K562 (cell line): ENCODE measurements at regions not wholly inside any gene's neighbourhood (a gene's known extent, or its start where the extent isn't known, plus 50 kb on each side); places are given as distances from the start of the nearest gene placed in this dataset.
A peak's percentile ranks its signal among the peaks of the same experiment; 100 is the strongest.

Experiments
- ARHGAP35 ChIP-seq: fragments of 450-650 bp; IDR thresholded peaks from 2 replicates; pipeline ENCODE4 v1.6.1; 2018; ENCODE audit not compliant: partially characterized antibody
- CBX2 ChIP-seq: fragments of 200-600 bp; sonication (generic); IDR thresholded peaks from one replicate; pipeline ENCODE4 v1.6.1; 2012; ENCODE audit warnings: mild to moderate bottlenecking, low read length, inconsistent platforms; ENCODE audit not compliant: insufficient read depth, poor library complexity, severe bottlenecking
- CREBBP ChIP-seq: IDR thresholded peaks from one replicate; pipeline ENCODE4 v1.6.1; 2012; ENCODE audit warnings: low read depth, mild to moderate bottlenecking, control low read depth, inconsistent platforms, low read length
- GTF2A2 ChIP-seq: IDR thresholded peaks from 2 replicates; pipeline ENCODE4 v1.6.1; 2016; ENCODE audit warnings: mild to moderate bottlenecking, missing genetic modification characterization, missing compliant biosample characterization
- NCOR1 ChIP-seq: fragments of 450-650 bp; IDR thresholded peaks from 2 replicates; pipeline ENCODE4 v1.6.1; 2016; ENCODE audit warnings: mild to moderate bottlenecking, moderate library complexity
- RBFOX2 ChIP-seq: fragments of 200-400 bp; formaldehyde crosslinking; IDR thresholded peaks from 2 replicates; pipeline ENCODE4 v1.6.1; 2017; ENCODE audit warnings: low read depth, mild to moderate bottlenecking, low read length, moderate library complexity
- SMARCE1 ChIP-seq: fragments of 450-650 bp; IDR thresholded peaks from 2 replicates; pipeline ENCODE4 v1.7.1; 2016; ENCODE audit warnings: mild to moderate bottlenecking
- TCFL5 ChIP-seq: fragments of 250-450 bp; sonication (Bioruptor Pico); conservative IDR thresholded peaks from 2 replicates; pipeline ENCODE4 v1.6.1; 2021; ENCODE audit warnings: mild to moderate bottlenecking, moderate library complexity, matching md5 sums
- ZNF217 ChIP-seq: sonication (generic); formaldehyde crosslinking; IDR thresholded peaks from 2 replicates; pipeline ENCODE4 v1.8.0; 2022; ENCODE audit warnings: mild to moderate bottlenecking, missing genetic modification reagents
- ZNF24 ChIP-seq: fragments of 450-650 bp; IDR thresholded peaks from 2 replicates; pipeline ENCODE4 v1.6.1; 2016
- ZNF77 ChIP-seq: fragments of 250-450 bp; sonication (Bioruptor Pico); IDR thresholded peaks from 2 replicates; pipeline ENCODE4 v1.5.0; 2020
- TF ChIP-seq, protein P1 (sequence below): fragments of 450-650 bp; formaldehyde crosslinking; IDR thresholded peaks from 2 replicates; pipeline ENCODE4 v1.4.0; 2022; ENCODE audit warnings: missing genetic modification characterization
- TF ChIP-seq, protein P2 (sequence below): fragments of 450-650 bp; IDR thresholded peaks from 2 replicates; pipeline ENCODE4 v1.6.1; 2016
- TF ChIP-seq, protein P3 (sequence below): fragments of 250-450 bp; sonication (Bioruptor Pico); IDR thresholded peaks from 2 replicates; pipeline ENCODE4 v1.5.0; 2020; ENCODE audit warnings: mild to moderate bottlenecking, borderline replicate concordance
- TF ChIP-seq, protein P4 (sequence below): fragments of 250-450 bp; sonication (Bioruptor Pico); IDR thresholded peaks from 2 replicates; pipeline ENCODE4 v1.9.0; 2021; ENCODE audit warnings: mild to moderate bottlenecking
- TF ChIP-seq, protein P5 (sequence below): sonication (generic); formaldehyde crosslinking; IDR thresholded peaks from 2 replicates; pipeline ENCODE4 v1.8.1; 2023; ENCODE audit warnings: missing genetic modification reagents, mild to moderate bottlenecking, borderline replicate concordance

- TF ChIP-seq, protein P1, sequence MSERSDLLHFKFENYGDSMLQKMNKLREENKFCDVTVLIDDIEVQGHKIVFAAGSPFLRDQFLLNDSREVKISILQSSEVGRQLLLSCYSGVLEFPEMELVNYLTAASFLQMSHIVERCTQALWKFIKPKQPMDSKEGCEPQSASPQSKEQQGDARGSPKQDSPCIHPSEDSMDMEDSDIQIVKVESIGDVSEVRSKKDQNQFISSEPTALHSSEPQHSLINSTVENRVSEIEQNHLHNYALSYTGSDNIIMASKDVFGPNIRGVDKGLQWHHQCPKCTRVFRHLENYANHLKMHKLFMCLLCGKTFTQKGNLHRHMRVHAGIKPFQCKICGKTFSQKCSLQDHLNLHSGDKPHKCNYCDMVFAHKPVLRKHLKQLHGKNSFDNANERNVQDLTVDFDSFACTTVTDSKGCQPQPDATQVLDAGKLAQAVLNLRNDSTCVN (CRISPR knock-in tag) = no peak
- TF ChIP-seq ZNF77 (CRISPR knock-in tag) (no peak), ZNF24 (no peak), NCOR1 (peak; percentile 48), ARHGAP35 (no peak), SMARCE1 (peak; percentile 74), CREBBP (no peak), TCFL5 (CRISPR knock-in tag) (no peak), ZNF217 (CRISPR knock-in tag) (no peak), CBX2 (no peak), RBFOX2 (no peak), GTF2A2 (tag) (no peak)
- TF ChIP-seq, protein P2, sequence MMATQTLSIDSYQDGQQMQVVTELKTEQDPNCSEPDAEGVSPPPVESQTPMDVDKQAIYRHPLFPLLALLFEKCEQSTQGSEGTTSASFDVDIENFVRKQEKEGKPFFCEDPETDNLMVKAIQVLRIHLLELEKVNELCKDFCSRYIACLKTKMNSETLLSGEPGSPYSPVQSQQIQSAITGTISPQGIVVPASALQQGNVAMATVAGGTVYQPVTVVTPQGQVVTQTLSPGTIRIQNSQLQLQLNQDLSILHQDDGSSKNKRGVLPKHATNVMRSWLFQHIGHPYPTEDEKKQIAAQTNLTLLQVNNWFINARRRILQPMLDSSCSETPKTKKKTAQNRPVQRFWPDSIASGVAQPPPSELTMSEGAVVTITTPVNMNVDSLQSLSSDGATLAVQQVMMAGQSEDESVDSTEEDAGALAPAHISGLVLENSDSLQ = no peak
- TF ChIP-seq, protein P3, sequence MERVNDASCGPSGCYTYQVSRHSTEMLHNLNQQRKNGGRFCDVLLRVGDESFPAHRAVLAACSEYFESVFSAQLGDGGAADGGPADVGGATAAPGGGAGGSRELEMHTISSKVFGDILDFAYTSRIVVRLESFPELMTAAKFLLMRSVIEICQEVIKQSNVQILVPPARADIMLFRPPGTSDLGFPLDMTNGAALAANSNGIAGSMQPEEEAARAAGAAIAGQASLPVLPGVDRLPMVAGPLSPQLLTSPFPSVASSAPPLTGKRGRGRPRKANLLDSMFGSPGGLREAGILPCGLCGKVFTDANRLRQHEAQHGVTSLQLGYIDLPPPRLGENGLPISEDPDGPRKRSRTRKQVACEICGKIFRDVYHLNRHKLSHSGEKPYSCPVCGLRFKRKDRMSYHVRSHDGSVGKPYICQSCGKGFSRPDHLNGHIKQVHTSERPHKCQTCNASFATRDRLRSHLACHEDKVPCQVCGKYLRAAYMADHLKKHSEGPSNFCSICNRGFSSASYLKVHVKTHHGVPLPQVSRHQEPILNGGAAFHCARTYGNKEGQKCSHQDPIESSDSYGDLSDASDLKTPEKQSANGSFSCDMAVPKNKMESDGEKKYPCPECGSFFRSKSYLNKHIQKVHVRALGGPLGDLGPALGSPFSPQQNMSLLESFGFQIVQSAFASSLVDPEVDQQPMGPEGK (CRISPR knock-in tag) = no peak
- TF ChIP-seq, protein P4, sequence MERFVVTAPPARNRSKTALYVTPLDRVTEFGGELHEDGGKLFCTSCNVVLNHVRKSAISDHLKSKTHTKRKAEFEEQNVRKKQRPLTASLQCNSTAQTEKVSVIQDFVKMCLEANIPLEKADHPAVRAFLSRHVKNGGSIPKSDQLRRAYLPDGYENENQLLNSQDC (CRISPR knock-in tag) = no peak
- TF ChIP-seq, protein P5, sequence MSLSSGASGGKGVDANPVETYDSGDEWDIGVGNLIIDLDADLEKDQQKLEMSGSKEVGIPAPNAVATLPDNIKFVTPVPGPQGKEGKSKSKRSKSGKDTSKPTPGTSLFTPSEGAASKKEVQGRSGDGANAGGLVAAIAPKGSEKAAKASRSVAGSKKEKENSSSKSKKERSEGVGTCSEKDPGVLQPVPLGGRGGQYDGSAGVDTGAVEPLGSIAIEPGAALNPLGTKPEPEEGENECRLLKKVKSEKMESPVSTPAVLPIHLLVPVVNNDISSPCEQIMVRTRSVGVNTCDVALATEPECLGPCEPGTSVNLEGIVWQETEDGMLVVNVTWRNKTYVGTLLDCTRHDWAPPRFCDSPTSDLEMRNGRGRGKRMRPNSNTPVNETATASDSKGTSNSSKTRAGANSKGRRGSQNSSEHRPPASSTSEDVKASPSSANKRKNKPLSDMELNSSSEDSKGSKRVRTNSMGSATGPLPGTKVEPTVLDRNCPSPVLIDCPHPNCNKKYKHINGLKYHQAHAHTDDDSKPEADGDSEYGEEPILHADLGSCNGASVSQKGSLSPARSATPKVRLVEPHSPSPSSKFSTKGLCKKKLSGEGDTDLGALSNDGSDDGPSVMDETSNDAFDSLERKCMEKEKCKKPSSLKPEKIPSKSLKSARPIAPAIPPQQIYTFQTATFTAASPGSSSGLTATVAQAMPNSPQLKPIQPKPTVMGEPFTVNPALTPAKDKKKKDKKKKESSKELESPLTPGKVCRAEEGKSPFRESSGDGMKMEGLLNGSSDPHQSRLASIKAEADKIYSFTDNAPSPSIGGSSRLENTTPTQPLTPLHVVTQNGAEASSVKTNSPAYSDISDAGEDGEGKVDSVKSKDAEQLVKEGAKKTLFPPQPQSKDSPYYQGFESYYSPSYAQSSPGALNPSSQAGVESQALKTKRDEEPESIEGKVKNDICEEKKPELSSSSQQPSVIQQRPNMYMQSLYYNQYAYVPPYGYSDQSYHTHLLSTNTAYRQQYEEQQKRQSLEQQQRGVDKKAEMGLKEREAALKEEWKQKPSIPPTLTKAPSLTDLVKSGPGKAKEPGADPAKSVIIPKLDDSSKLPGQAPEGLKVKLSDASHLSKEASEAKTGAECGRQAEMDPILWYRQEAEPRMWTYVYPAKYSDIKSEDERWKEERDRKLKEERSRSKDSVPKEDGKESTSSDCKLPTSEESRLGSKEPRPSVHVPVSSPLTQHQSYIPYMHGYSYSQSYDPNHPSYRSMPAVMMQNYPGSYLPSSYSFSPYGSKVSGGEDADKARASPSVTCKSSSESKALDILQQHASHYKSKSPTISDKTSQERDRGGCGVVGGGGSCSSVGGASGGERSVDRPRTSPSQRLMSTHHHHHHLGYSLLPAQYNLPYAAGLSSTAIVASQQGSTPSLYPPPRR = no peak
Measured at GRCh38 chr12:92078167-92079053, 67.2 kb downstream of the BTG1 start (continued).
